Prostate gland (tissue), 2 donors: ENCODE measurements at regions not wholly inside any gene's neighbourhood (a gene's known extent, or its start where the extent isn't known, plus 50 kb on each side); places are given as distances from the start of the nearest gene placed in this dataset.
"Not testable (repeated sequence)": the region's sequence is repeated elsewhere in the genome, so short reads cannot be mapped to it uniquely, and the experiment has no call there.

ENCODE experiments used
- DNase-seq: peaks from one replicate; pipeline ENCODE4 v3.0.0-alpha.2; 2019; ENCODE audit warnings: low spot score
- H3K27ac ChIP-seq, 2 donors: fragments of 200-600 bp; sonication (generic); 2 replicates each; pipeline ENCODE4 v1.5.1; 2017 to 2019
- H3K27me3 ChIP-seq: fragments of 200-600 bp; sonication (generic); replicated peaks from 2 replicates; pipeline ENCODE4 v1.5.1; 2019; ENCODE audit not compliant: insufficient read depth
- H3K36me3 ChIP-seq, 2 donors: fragments of 200-600 bp; sonication (generic); 1 replicate in 1 of 2; 2 replicates in 1 of 2; pipeline versions ENCODE4 v1.5.1 to v1.8.1; 2017 to 2019
- H3K4me1 ChIP-seq: fragments of 200-600 bp; sonication (generic); replicated peaks from 2 replicates; pipeline ENCODE4 v1.5.1; 2019
- H3K4me3 ChIP-seq, 2 donors: fragments of 200-600 bp; sonication (generic); 2 replicates each; pipeline ENCODE4 v1.5.1; 2017 to 2019
- H3K9me3 ChIP-seq: fragments of 200-600 bp; sonication (generic); 2 replicates; pipeline ENCODE4 v1.5.1; 2017
- CTCF ChIP-seq, 4 experiments: fragments of 200-600 bp in 2 of 4; fragments of 450-650 bp in 2 of 4; sonication (generic) in 2 of 4; IDR thresholded peaks; 1 replicate in 3 of 4; 2 replicates in 1 of 4; pipeline ENCODE4 v1.5.1; 2016 to 2019; ENCODE audit warnings: antibody characterized with exemption in 4 of 4, mild to moderate bottlenecking in 2 of 4, moderate library complexity in 2 of 4
- POLR2A ChIP-seq: fragments of 450-650 bp; IDR thresholded peaks from one replicate; pipeline ENCODE4 v1.6.1; 2016; ENCODE audit warnings: antibody characterized with exemption, mild to moderate bottlenecking
- POLR2AphosphoS5 ChIP-seq: sonication (generic); formaldehyde crosslinking; IDR thresholded peaks from one replicate; pipeline ENCODE4 v1.6.1; 2017; ENCODE audit warnings: antibody characterized with exemption
- WGBS: methylation state at CpG from one replicate; pipeline ENCODE4 v1.1.5; 2018; 5-methylcytosine and 5-hydroxymethylcytosine counted together
- intact Hi-C: fragments of 100-400 bp; cut with DNase I; formaldehyde crosslinking; loops from one replicate; pipeline ENCODE4 v1.14.2; 2022

- WGBS, result 81% methylated on average over 3 of the region's 3 CpGs
- Histone ChIP-seq H3K27me3 (no peaks in the 10 kb centered on the region), H3K27ac (no peak overlapping the region), H3K36me3 (no peaks in the 10 kb centered on the region), H3K4me1 (no peaks in the 10 kb centered on the region), H3K9me3 (no peaks in the 10 kb centered on the region), H3K4me3 (no peak overlapping the region)
- TF ChIP-seq CTCF (IDR thresholded peaks at IDR 0.05) (no peak), POLR2A (no peak), POLR2AphosphoS5 (no peak)
- intact Hi-C loops, result no loop called here
- DNase-seq, result no peak
Measured at GRCh38 chr5:124022966-124023365, 511.0 kb downstream of the CSNK1G3 start.

GRCh38 chr5:124021776-124022175 is 509.8 kb downstream of the CSNK1G3 start:
- no peaks in the 10 kb centered on the region for H3K36me3 ChIP-seq
- no peak for TF ChIP-seq POLR2AphosphoS5
- no peak for TF ChIP-seq CTCF (IDR thresholded peaks at IDR 0.05)
- TF ChIP-seq POLR2A, result no peak
- H3K4me3 ChIP-seq, result no peak overlapping the region
- no peak for DNase-seq
- no peak overlapping the region for H3K27ac ChIP-seq
- H3K27me3 ChIP-seq, result no peaks in the 10 kb centered on the region
- WGBS, result 87% methylated on average over 1 of the region's 1 CpG
- H3K9me3 ChIP-seq, result no peaks in the 10 kb centered on the region
- intact Hi-C loops, result no loop called here
- no peaks in the 10 kb centered on the region for H3K4me1 ChIP-seq

- Histone ChIP-seq H3K27me3 (no peaks in the 10 kb centered on the region), H3K36me3 (no peaks in the 10 kb centered on the region), H3K9me3 (no peaks in the 10 kb centered on the region), H3K4me1 (no peaks in the 10 kb centered on the region), H3K27ac (no peak overlapping the region), H3K4me3 (no peak overlapping the region)
- TF ChIP-seq POLR2A, result no peak
- peak in 1 of 4 experiments; percentile 20 for TF ChIP-seq CTCF (IDR thresholded peaks at IDR 0.05)
- WGBS, result 94% methylated on average over 1 of the region's 1 CpG
- DNase-seq, result no peak
- intact Hi-C loops, result no loop called here
Measured at GRCh38 chr5:124021066-124021641, 509.2 kb downstream of the CSNK1G3 start.

- intact Hi-C loops, H3K4me1 ChIP-seq, H3K27me3 ChIP-seq, H3K4me3 ChIP-seq, H3K36me3 ChIP-seq, DNase-seq, H3K9me3 ChIP-seq, H3K27ac ChIP-seq: not testable (repeated sequence)
- WGBS, result 96% methylated on average over 3 of the region's 5 CpGs
Measured at GRCh38 chr5:124017321-124017720, 505.3 kb downstream of the CSNK1G3 start.

GRCh38 chr5:124007675-124008398 is 495.9 kb downstream of the CSNK1G3 start:
- no peaks in the 10 kb centered on the region for H3K36me3 ChIP-seq
- H3K4me1 ChIP-seq, result no peaks in the 10 kb centered on the region
- no peaks in the 10 kb centered on the region for H3K9me3 ChIP-seq
- no peaks in the 10 kb centered on the region for H3K27me3 ChIP-seq
- 94% methylated on average over 2 of the region's 2 CpGs for WGBS
- H3K4me3 ChIP-seq, result no peak overlapping the region
- TF ChIP-seq POLR2A (no peak), POLR2AphosphoS5 (no peak), CTCF (IDR thresholded peaks at IDR 0.05) (no peak)
- DNase-seq, result no peak
- no peak overlapping the region for H3K27ac ChIP-seq
- intact Hi-C loops, result no loop called here
